HG03575 (cell line): ENCODE measurements at regions not wholly inside any gene's neighbourhood (a gene's known extent, or its start where the extent isn't known, plus 50 kb on each side); places are given as distances from the start of the nearest gene placed in this dataset.
A peak's percentile ranks its signal among the peaks of the same experiment; 100 is the strongest.

Source experiments
- ATAC-seq: cut with Tn5 transposase; IDR thresholded peaks from one replicate; pipeline ENCODE4 v1.9.1; 2021; ENCODE audit not compliant: unreplicated experiment, insufficient number of reproducible peaks, low FRiP score; ENCODE audit errors: extremely low read depth

DNA sequence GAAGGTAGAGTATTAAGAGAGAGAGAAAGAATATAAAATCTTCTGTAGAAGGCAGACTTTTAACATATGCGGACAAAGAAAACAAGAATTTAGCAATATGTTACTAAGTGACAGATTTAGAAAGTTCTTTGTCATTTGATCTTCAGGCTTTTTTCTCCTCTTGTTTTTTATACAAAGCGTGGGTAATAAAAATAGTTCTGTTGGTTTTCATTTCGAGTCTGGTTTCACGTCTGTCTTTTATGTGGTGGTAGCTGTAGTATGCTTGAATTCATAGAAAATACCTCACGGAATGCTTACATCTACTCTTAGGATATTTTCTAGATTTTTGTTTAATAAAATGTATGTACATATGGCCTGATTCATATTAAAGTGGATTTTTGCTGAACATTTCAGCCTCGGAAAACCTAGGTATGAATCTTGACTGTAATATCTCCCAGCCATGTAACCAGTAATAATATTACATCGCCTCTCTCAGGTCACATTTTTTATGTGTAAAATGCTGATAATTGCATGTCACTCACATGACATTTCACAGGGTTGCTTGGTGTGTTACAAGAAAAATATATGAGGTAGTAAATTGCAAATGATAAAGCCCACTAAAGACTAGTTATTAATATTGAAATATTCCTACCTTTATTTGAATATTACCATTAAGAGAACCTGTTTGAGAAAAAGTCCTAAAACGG, 72.5 kb upstream of the TAF11L2 start:
- peak; percentile 36 for ATAC-seq

DNA sequence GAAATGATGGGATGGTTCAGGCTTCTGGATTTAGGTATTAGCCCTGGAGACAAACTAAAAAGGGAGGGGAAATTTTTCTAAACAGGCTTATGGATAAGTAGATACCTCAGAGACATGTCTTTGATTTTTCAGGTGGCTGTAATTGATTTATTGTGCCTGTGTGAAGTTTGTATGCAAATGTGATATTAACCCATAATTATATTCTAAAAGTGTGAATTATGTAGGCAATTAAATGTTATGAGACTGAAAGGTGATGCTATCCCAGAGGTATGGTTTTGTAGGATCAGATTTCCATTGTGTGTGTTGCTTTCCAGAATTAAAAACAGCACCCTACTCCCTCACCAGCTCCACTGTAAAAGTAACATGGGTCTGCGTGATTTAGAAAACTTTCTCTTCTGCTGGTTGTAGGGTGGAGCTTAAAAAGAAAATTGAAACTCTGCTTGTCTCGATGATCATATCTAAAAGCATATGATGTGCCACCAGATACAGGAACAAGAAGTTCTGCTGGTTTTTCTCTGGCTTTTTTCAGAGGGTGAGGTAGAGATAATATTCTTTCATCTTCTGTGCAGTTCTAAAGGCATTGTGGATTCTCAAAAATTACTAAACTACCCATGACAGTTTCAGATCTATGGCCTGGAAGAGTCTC, 71.8 kb upstream of the TAF11L2 start:
- ATAC-seq = peak; percentile 84

DNA sequence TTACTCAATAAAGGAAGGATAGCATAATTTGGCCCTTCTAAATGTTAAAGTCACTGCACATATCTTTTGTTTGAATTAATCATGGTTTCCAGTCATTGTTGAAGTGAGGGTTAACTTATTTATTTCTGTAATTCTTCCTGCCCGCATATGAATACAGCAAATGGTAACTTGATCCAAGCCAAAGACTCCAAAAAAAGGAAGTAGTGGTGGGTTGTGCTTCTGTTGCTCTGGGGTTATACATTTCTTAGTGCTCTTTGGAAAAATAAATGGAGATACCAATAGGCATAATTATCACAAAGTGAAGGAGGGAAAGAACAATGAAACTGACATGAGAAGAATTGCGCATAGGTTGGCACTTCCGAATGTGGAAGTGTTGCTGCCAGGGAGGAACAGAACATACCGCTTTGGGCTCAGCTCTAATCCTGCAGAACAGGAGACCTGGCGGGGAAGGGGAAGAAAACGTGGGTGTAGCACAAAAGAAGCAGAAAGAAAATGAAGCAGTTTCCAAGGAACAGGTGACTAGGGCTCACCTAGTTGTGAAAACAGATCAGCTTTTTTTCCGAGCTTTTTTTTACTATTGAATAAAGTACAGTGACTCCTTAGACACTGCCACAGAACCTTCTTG, 69.7 kb upstream of the TAF11L2 start:
- no peak for ATAC-seq

DNA sequence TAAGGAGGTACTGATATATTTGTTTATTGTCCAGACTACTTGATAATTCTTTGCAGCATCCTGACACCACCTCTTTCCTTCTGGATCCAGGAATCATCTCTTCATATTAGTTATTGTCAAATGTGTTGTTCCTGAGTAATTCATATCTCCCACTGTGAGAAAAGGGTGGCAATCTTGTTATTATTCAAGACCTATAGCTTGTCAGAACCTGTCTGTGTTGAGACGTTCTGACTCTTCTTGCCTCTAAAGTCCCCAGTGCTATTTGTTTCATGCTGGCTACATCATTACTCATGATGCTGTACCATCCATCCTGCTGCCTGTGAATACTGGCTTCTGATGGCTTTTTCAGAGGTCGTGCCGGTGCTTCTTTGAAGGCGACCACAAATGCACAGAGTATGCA, 68.7 kb upstream of the TAF11L2 start:
- ATAC-seq = no peak

DNA sequence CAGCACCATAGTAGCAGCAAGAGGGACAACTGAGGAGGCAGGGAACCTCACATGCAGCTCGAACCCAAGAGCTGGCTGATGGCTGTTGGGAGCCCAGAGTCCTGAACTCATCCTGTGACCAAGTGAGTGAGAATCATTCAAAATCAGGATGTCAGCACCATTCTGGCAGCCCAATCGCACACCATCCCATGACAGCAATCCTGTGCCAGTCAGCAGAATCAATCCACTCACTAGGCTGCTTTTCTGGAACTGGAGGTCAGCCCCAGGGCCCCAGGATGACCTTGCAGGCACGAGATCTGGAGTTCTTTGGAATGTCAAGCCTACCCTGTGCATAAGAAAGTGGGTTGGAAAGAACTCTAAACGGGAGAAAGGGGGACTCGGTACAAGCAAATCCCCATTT, 67.8 kb upstream of the TAF11L2 start:
- ATAC-seq = no peak

DNA sequence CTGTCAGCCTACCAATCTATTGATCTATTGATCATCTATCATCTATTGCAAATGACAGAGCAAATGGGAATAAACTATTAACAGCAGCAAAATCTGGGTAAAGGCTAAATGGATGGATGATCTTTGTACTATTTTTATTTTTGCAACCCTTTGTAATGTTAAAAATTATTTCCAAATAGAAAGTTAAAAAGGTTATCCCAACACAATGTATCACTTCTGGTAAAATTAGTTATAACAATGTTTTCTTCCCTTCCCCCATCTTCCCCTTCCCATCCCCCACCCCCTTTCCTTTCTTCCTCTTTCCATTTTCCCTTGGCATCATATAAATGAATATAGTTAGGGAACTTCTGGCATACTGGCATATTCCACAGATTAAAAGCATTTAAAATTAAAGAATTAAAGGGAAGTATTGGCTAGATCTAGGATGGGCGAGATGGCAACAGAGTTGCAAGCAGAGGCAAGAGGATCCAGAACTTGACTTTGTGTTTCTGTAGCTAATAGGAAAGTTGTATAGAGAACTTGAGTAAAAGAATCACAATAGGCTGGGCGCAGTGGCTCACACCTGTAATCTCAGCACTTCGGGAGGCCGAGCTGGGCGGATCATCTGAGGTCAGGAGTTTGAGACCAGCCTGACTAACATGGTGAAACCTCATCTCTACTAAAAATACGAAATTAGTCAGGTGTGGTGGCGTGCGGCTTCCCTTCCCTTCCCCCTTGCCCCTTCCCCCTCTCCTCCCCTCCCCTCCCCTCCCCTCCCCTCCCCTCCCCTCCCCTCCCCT, 66.6 kb upstream of the TAF11L2 start:
- ATAC-seq = no peak

DNA sequence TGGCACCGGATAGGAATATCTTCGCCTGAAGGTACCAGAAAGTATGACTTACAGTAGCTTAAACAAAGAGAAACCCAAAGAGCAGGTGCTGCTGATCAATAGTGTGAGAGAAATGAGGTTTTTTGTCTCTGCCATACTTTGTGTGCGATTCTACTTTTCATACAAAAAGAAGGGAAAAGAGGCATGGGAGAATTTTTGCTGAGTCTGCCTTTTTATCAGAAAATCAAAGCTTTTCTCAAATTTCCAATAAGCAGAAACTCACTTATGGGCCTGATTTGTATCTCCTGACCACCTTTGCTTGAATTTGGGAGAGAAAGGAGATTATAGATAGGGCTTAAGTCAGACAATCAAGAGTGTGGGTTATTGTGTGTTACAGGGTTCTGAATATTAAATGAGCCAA, 65.5 kb upstream of the TAF11L2 start:
- no peak for ATAC-seq

DNA sequence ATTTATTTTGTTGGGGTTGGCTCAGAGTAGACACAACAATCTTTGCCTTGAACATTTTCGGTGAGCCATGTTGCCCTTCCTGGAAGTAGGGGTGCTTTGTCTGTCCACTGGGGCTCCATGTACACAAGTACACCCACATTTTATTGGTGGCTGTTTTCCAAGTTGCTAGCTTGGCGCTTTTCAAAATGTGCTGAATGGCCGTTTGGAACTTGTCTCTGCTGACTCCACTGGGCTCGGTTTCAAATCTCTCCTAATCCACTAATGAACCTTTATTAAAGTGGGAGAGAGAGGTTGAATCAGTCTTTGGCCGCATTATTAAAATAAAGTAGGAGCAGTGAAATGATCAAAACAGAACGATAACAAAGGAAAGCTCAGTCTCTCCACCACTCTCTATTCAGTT, 64.6 kb upstream of the TAF11L2 start:
- no peak for ATAC-seq

DNA sequence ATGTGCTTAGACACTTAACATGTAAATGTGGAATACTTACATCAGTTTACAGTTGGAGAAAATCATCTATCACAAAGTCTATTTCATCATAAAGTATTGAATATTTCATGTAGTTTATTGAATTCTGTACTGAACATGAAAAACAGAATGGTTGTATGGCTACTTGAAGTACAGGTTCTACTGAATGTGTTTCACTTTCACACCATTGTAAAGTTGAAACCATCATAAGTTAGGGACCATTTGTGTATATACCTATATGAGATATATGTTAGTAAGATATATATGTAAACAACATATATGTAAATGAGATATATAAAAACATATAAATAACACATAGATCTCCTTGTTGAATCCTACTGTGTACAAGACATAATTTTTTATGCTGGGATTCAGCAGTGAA, 63.0 kb upstream of the TAF11L2 start:
- peak; percentile 42 for ATAC-seq

DNA sequence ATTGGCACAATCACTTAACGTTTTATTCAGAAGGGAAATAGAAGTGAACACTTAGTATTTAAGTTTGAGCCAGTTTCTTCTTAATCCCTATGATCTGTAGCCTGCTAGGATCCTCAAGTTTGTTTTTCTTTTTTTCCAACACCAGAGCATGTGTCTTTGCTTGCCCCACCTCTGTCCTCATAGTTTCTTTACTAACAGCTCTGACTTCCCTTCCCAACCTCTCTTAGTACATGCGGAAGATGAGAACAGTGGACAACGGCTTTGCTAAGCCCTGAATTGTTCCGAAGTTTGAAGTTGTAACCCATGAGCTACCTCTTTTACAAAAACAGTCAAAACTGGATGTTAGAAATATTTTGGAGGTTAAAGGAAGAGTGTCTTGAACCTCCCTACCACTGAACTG, 61.7 kb upstream of the TAF11L2 start:
- ATAC-seq = no peak

DNA sequence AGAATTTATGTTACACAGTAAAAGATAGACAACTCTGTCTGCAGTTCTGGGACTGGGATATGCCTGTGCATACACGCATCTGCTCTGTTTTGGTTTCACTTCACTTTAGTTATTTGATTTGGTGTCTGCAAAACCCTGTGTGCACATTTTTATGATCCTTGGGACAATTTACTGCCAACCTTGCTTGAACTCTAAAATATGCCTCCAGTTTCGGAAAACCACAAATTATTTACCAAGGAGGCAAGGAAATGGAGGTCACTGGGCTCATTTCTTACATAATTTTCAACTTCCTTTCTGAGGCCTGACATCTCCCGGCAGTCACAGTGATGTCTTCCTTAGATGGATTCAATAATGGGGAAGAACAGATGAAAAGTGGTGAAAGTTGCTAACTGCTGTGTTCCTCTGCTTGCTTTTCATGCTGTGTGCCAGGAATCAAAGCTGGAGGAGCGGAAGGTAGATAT, 61.2 kb upstream of the TAF11L2 start:
- ATAC-seq = peak; percentile 75

DNA sequence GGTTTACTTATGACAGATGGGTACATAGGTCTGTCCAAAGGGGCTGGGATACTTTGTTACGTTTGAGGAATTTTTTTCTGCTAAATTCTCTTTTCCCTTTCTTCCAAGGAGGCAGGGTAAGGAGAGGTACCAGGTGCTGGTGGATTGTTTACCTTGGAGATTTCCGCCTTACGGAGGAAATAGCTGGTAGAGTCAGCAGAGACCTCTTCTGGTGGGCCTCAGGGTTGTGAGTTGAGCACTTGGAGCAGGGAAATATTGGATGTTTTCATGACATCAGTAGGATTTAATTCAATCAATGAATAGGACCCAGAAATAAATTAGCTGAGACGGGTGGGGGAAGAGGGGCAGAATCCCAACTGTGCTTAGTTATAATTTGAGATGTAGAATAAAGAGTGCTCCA, 60.0 kb upstream of the TAF11L2 start:
- ATAC-seq = no peak

DNA sequence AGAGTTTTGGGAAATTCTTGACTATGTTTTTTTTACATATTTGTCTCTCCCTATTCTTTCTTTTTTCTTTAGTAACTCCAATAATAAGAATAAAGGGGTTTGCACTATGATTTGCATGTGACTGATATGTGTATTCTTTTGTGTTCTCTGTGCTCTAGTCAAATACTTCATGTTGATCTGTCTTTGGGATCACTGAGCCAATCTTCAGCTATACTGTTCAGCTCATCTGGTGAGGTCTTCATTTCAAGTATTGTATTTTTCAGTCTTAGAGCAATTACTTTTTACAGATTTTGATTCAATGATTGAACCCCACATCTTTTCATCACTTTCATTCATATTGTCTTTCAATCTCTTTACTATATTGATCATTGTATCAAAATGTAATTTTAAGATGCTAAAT, 58.1 kb upstream of the TAF11L2 start:
- ATAC-seq = no peak

DNA sequence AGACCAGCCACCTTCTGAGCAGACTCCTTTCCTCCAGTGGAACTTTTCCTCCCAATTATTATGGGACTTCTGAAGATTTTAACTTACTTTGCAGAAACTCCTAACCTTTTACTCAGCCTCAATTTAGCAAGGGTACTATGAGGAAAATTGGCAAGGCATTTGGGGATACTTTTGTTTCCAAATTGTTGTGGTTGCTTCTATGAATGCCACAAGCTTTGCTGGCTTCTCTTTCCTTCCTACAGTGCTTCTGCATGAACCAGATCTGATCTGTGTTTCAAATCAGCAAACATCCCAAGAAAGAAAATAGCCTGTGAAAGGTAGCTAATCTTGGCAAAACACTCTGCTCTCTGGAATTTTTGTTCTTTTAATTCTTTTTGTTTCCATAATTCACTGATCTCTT, 57.3 kb upstream of the TAF11L2 start:
- no peak for ATAC-seq

DNA sequence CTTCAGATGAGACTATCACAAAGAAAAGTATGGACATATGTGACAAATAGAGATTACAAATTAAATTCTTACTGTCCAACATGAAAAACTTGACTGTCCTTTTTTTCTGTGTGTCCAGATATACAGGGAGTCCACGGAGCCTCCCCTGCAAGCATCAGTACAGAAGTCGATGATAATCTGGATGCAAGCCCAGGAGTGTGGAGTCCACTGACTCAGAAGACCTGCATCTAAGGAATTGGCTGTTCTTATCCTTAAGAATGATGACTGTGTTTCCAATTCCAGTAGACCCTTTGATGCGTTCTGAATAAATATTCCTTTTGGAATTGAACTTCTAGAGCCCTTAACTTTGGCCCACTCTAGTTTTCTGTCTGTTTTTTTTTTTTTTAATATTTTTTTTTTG, 56.7 kb upstream of the TAF11L2 start:
- no peak for ATAC-seq

DNA sequence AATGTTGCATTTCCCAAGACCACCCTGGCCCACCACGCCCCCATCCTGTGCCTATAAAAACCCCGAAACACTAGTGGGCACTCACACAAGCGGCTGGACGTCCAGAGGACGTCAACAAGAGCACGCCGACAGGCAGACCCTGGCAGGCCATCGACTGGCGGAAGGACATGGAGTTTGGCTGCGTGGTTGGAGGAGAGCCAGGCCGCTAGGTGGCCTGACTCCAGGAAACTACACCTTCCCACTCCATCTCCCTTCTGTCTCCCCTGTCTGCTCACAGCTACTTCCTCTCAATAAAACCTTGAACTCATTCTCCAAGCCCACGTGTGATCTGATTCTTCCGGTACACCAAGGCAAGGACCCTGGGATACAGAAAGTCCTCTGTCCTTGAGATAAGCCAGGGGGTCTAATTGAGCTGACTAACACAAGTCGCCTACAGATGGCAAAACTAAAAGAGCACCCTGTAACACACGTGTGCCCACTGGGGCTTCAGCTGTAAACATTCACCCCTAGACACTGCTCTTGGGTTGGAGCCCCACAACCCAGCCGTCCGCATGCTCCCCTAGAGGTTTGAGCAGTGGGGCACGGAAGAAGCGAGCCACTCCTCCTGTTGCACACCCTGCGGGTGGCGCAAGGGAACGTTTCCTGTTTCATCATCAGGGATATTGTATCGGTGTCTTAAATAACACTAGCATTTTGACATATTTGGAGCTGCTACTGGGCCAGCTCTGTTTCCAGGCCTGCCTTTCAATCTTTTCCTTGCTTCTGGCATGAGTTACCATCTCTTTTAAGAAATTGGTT, 54.5 kb upstream of the TAF11L2 start:
- no peak for ATAC-seq

DNA sequence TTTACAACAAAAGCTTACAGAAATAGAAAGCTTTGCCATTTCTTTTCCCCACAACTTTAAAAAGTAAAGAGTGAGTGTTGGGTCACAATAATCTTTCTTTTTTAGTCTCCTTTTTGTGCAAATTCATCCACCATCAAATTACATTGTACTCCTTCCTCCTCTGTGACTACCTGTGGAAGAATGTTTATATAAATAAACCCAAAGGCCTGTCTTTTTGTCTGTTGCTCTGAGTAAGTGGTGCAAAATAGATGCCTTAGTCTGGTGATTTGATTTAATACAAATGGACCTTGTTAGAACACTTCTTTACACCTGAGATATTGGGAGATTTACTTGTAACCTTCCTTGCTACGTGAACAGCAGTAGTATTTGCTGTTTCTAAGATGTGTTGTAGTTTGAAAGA, 53.5 kb upstream of the TAF11L2 start:
- ATAC-seq = no peak

DNA sequence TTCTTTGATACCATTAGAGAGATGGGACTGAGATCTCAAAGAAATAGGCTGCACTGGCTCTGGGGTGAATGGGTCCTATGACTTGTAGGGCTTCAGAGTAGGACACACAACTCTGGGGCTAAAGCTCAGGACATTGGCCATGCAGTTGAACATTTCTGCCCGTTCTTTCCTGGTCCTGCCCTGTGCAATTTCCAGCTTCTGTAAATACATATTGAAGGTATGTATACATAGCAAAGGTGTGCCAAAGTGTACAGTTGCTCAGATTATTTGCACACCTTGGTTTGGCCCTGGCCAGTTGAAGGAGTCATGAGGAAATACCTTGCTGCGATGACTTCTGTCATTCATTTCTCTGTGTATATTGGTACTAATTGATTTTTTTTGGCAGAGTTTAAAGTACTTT, 52.8 kb upstream of the TAF11L2 start:
- no peak for ATAC-seq
